ENCODE measurements at regions not wholly inside any gene's neighbourhood (a gene's known extent, or its start where the extent isn't known, plus 50 kb on each side); places are given as distances from the start of the nearest gene placed in this dataset.

- no peak for TF ChIP-seq SUPT20H (IDR thresholded peaks at IDR 0.05; ENCODE audit: borderline replicate concordance, control insufficient read depth, low read depth, low read length)
- TF ChIP-seq MLLT1 (IDR thresholded peaks at IDR 0.05) = no peak
Observed at GRCh38 chr19:33914599-33914998, 117.9 kb downstream of the KCTD15 start (continued).

GRCh38 chr19:33916792-33917191 lies 120.1 kb downstream of the KCTD15 start:
- no TSS peak for BruUV-seq (replicated peaks)
- FAIRE-seq = no peak

More at GRCh38 chr19:33916792-33917191, 120.1 kb downstream of the KCTD15 start:
- TF ChIP-seq STAT3 (IDR thresholded peaks at IDR 0.05; ENCODE audit: low read depth, low read length) (no peak), PAX8 (IDR thresholded peaks at IDR 0.05) (no peak), PRDM15 (CRISPR knock-in tag; IDR thresholded peaks at IDR 0.05) (no peak), ATF3 (IDR thresholded peaks at IDR 0.05; ENCODE audit: borderline replicate concordance, extremely low read depth, low read depth, low read length) (no peak), YBX1 (IDR thresholded peaks at IDR 0.05) (no peak), ZNF687 (IDR thresholded peaks at IDR 0.05) (no peak), PAX5 (IDR thresholded peaks at IDR 0.05; ENCODE audit: borderline replicate concordance, low read depth, low read length) (no peak), FOXK2 (IDR thresholded peaks at IDR 0.05) (no peak), BMI1 (IDR thresholded peaks at IDR 0.05; ENCODE audit: borderline replicate concordance) (no peak), TAF1 (IDR thresholded peaks at IDR 0.05; ENCODE audit: borderline replicate concordance, low read depth, low read length) (no peak), CHD1 (IDR thresholded peaks at IDR 0.05; ENCODE audit: low read depth, low read length) (no peak), IKZF2 (IDR thresholded peaks at IDR 0.05) (no peak), CHD4 (IDR thresholded peaks at IDR 0.05) (no peak), MXI1 (IDR thresholded peaks at IDR 0.05; ENCODE audit: low read depth, low read length) (no peak)
- DNase-seq (ENCODE audit: low read depth, low spot score) = no peak
- WGBS (ENCODE audit: insufficient coverage, insufficient replicate concordance, low lambda C conversion rate, missing lambda C conversion rate) = 0% methylated on average over 1 of the region's 1 CpG
- no peak overlapping the region for H2AFZ ChIP-seq (ENCODE audit: control insufficient read depth, low read depth, low read length)
- no peaks in the 10 kb centered on the region for H4K20me1 ChIP-seq (ENCODE audit: control insufficient read depth, insufficient read depth)
- RAD21 ChIA-PET (ENCODE audit: unreplicated experiment) = no interaction called here
- no peaks in the 10 kb centered on the region for H3K4me1 ChIP-seq (ENCODE audit: control insufficient read depth, insufficient read depth, low read length)
- SMC1A ChIA-PET (ENCODE audit: uncharacterized antibody, unreplicated experiment) = no interaction called here
- no peaks in the 10 kb centered on the region for H3K36me3 ChIP-seq (ENCODE audit: control insufficient read depth in 2 of 2, insufficient read depth in 2 of 2, low read length in 1 of 2)
- CTCF ChIA-PET = no interaction called here
- H3K79me2 ChIP-seq (ENCODE audit: control insufficient read depth, insufficient read depth, low read length) = no peaks in the 10 kb centered on the region
- H3K4me2 ChIP-seq (ENCODE audit: control insufficient read depth, insufficient read depth) = no peak overlapping the region
- ATAC-seq = no peak
- H3K9ac ChIP-seq (ENCODE audit: control insufficient read depth, insufficient read depth, low read length) = no peak overlapping the region
- no peaks in the 10 kb centered on the region for H3K9me3 ChIP-seq (replicated peaks; ENCODE audit: control insufficient read depth, insufficient read depth, low read length)
- no peak overlapping the region for H3K4me3 ChIP-seq
- POLR2A ChIA-PET = no interaction called here
- no peak overlapping the region for H3K27ac ChIP-seq (ENCODE audit: control insufficient read depth, insufficient read depth)
- in situ Hi-C loops (cut with MboI) (no loop called here), intact Hi-C loops (cut with micrococcal nuclease; ENCODE audit: unreplicated experiment) (no loop called here)
- no peaks in the 10 kb centered on the region for H3K27me3 ChIP-seq (replicated peaks in 1 of 2; ENCODE audit: control insufficient read depth in 2 of 2, insufficient read depth in 2 of 2, low read length in 1 of 2)

All from GM12878 (cell line).